ENCODE measurements at regions not wholly inside any gene's neighbourhood (a gene's known extent, or its start where the extent isn't known, plus 50 kb on each side); places are given as distances from the start of the nearest gene placed in this dataset.
"Not testable (repeated sequence)": the region's sequence is repeated elsewhere in the genome, so short reads cannot be mapped to it uniquely, and the experiment has no call there.

DNA sequence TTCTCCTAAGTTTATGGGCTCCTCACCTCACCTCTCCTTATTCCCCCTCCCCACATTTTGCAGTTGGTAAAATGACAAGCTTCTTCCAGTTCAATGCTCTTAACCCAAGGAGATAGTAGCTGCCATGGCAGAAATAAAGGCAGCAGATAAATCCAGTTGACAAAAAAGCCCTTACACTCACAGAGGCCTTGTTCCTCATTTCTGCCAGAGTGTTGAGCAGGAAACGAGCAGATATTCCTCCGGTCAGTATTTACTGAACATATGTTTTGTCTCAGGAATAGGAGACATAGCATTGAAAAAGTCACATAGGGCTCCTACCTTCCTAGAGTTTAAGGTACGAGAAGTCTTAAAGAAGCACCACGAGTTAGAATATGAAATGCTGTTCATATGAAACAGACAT, 493.7 kb upstream of the TNP1 start:
- Histone ChIP-seq H3K36me3 (ENCODE audit: control insufficient read depth in 3 of 3, insufficient read depth in 3 of 3, low read length in 3 of 3) (no peaks in the 10 kb centered on the region), H3K9ac (ENCODE audit: low read depth in 1 of 3, low read length in 3 of 3) (no peak overlapping the region), H3K27ac (ENCODE audit: low read depth, low read length) (no peak overlapping the region), H3K9me3 (ENCODE audit: control insufficient read depth in 3 of 3, low read length in 3 of 3) (no peaks in the 10 kb centered on the region), H3K4me1 (ENCODE audit: control insufficient read depth in 3 of 3, insufficient read depth in 3 of 3, low read length in 3 of 3) (peaks cover 0 to 3% (median 3%) of the 10 kb centered on the region in 3 donors), H3K4me3 (ENCODE audit: low read length in 3 of 3) (no peak overlapping the region), H3K27me3 (ENCODE audit: control insufficient read depth in 3 of 3, insufficient read depth in 3 of 3, low read length in 3 of 3) (no peaks in the 10 kb centered on the region)

DNA sequence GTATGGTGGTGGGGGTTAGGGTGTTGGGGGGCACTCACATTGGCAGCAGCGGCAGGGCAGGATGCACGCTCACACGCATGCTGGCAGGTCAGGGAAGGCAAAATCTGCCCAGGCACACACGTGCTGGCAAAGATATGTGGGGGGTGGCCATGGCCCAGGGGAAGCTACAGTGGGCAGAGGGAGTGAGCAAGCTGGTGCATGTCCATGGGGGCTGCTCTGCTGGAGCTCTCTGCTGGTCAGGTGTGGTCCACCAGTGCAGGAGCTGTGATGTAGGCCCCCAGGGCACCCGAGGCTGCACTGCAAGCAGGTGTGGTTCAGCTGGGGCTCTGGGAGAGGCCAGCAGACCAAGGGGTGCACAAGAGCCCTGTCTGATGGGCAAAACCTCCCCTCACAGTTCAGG, 491.5 kb upstream of the TNP1 start:
- Histone ChIP-seq H3K9ac (ENCODE audit: low read depth in 1 of 3, low read length in 3 of 3) (no peak overlapping the region), H3K4me3 (ENCODE audit: low read length in 3 of 3) (no peak overlapping the region), H3K27me3 (ENCODE audit: control insufficient read depth in 3 of 3, insufficient read depth in 3 of 3, low read length in 3 of 3) (no peaks in the 10 kb centered on the region), H3K36me3 (ENCODE audit: control insufficient read depth in 3 of 3, insufficient read depth in 3 of 3, low read length in 3 of 3) (no peaks in the 10 kb centered on the region), H3K4me1 (ENCODE audit: control insufficient read depth in 3 of 3, insufficient read depth in 3 of 3, low read length in 3 of 3) (no peaks in the 10 kb centered on the region), H3K27ac (ENCODE audit: low read depth, low read length) (no peak overlapping the region), H3K9me3 (ENCODE audit: control insufficient read depth in 3 of 3, low read length in 3 of 3) (no peaks in the 10 kb centered on the region)

DNA sequence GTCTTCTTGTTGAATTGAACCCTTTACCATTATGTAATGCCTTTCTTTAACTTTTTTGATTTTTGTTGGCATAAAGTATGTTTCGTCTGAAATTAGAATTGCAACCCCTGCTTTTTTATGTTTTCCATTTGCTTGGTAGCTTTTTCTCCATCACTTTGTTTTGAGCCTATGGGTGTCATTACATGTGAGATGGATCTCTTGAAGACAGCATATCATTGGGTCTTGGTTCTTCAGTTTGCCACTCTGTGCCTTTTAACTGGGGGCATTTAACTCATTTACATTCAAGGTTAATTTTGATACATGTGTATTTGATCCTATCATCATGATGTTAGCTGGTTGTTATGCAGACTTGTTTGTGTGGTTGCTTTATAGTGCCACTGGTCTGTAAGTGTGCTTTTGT, 489.4 kb upstream of the TNP1 start:
- H3K27me3 ChIP-seq (ENCODE audit: control insufficient read depth in 3 of 3, insufficient read depth in 3 of 3, low read length in 3 of 3), result no peaks in the 10 kb centered on the region
- no peaks in the 10 kb centered on the region for H3K9me3 ChIP-seq (ENCODE audit: control insufficient read depth in 3 of 3, low read length in 3 of 3)
- H3K4me1 ChIP-seq (ENCODE audit: control insufficient read depth in 3 of 3, insufficient read depth in 3 of 3, low read length in 3 of 3), result no peaks in the 10 kb centered on the region
- H3K9ac ChIP-seq (ENCODE audit: low read depth in 1 of 3, low read length in 3 of 3), result no peak overlapping the region
- no peaks in the 10 kb centered on the region for H3K36me3 ChIP-seq (ENCODE audit: control insufficient read depth in 3 of 3, insufficient read depth in 3 of 3, low read length in 3 of 3)
- no peak overlapping the region for H3K4me3 ChIP-seq (ENCODE audit: low read length in 3 of 3)
- H3K27ac ChIP-seq (ENCODE audit: low read depth, low read length), result no peak overlapping the region

DNA sequence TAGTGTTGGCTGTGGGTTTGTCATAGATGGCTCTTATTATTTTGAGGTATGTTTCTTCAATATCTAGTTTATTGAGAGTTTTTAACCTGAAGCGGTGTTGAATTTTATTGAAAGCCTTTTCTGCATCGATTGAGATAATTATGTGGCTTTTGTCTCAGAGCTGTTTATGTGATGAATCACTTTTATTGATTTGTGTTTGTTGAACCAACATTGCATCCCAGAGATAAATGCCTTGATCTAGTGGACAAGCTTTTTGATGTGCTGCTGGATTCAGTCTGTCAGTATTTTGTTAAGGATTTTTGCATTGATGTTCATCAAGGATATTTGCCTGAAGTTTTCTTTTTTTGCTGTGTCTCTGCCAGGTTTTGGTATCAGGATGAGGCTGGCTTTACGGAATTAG, 487.8 kb upstream of the TNP1 start:
- H3K9me3 ChIP-seq (ENCODE audit: control insufficient read depth in 3 of 3, low read length in 3 of 3); H3K36me3 ChIP-seq (ENCODE audit: control insufficient read depth in 3 of 3, insufficient read depth in 3 of 3, low read length in 3 of 3); H3K27ac ChIP-seq (ENCODE audit: low read depth, low read length); H3K27me3 ChIP-seq (ENCODE audit: control insufficient read depth in 3 of 3, insufficient read depth in 3 of 3, low read length in 3 of 3); H3K4me3 ChIP-seq (ENCODE audit: low read length in 3 of 3); H3K4me1 ChIP-seq (ENCODE audit: control insufficient read depth in 3 of 3, insufficient read depth in 3 of 3, low read length in 3 of 3); H3K9ac ChIP-seq (ENCODE audit: low read depth in 1 of 3, low read length in 3 of 3): not testable (repeated sequence)

DNA sequence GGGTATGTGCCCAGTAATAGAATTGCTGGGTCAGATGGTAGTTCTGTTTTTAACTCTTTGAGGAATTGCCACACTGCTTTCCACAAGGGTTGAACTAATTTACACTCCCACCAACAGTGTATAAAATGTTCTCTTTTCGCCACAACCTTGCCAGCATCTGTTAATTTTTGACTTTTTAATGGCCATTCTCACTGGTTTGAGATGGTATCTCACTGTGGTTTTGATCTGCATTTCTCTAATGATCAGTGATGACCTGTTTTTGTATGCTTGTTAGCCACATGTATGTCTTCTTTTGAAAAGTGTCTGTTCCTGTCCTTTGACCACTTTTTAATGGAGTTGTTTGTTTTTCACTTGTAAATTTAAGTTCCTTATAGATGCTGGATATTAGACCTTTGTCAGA, 486.2 kb upstream of the TNP1 start:
- H3K27ac ChIP-seq (ENCODE audit: low read depth, low read length); H3K4me3 ChIP-seq (ENCODE audit: low read length in 3 of 3); H3K9me3 ChIP-seq (ENCODE audit: control insufficient read depth in 3 of 3, low read length in 3 of 3); H3K27me3 ChIP-seq (ENCODE audit: control insufficient read depth in 3 of 3, insufficient read depth in 3 of 3, low read length in 3 of 3); H3K4me1 ChIP-seq (ENCODE audit: control insufficient read depth in 3 of 3, insufficient read depth in 3 of 3, low read length in 3 of 3); H3K36me3 ChIP-seq (ENCODE audit: control insufficient read depth in 3 of 3, insufficient read depth in 3 of 3, low read length in 3 of 3); H3K9ac ChIP-seq (ENCODE audit: low read depth in 1 of 3, low read length in 3 of 3): not testable (repeated sequence)

DNA sequence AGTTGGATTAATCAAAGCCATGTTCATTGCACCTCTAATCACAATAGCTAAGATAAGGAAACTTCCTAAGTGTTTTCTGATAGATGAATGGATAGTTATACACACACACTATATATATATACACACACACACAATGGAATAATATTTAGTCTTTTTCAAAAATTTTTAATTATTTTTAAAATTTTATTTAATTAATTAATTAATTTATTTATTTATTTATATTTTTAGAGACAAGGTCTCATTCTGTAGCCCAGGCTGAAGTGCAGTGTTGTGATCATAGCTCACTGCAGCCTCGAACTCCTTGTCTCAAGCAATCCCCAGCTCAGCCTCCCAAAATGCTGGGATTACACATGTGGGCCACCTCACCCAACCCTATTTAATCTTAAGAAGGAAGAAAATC, 481.0 kb upstream of the TNP1 start:
- Histone ChIP-seq H3K4me1 (ENCODE audit: control insufficient read depth in 3 of 3, insufficient read depth in 3 of 3, low read length in 3 of 3) (peaks cover 0 to 5% (median 4%) of the 10 kb centered on the region in 3 donors), H3K9me3 (ENCODE audit: control insufficient read depth in 3 of 3, low read length in 3 of 3) (no peaks in the 10 kb centered on the region), H3K27ac (ENCODE audit: low read depth, low read length) (no peak overlapping the region), H3K27me3 (ENCODE audit: control insufficient read depth in 3 of 3, insufficient read depth in 3 of 3, low read length in 3 of 3) (no peaks in the 10 kb centered on the region), H3K4me3 (ENCODE audit: low read length in 3 of 3) (no peak overlapping the region), H3K36me3 (ENCODE audit: control insufficient read depth in 3 of 3, insufficient read depth in 3 of 3, low read length in 3 of 3) (no peaks in the 10 kb centered on the region), H3K9ac (ENCODE audit: low read depth in 1 of 3, low read length in 3 of 3) (no peak overlapping the region)

DNA sequence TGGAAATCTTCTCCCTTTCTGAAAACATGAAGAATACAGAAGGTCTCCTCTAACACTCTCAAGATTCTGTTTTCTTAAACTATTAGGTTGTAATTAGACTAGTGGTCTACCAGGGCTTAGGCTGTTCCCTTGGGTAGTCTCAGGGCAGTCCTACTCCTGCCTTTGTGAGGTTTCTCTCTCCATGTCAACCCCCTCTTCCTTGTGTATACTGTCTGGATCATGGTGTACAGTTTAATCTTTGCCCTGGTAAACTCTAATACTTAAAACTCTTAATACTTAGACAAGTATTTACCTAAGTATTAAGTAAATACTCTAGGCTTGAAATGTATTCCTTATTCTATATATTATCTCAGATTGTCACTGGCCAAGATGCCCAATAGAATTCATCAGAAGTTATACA, 480.3 kb upstream of the TNP1 start:
- H3K27ac ChIP-seq (ENCODE audit: low read depth, low read length), result no peak overlapping the region

DNA sequence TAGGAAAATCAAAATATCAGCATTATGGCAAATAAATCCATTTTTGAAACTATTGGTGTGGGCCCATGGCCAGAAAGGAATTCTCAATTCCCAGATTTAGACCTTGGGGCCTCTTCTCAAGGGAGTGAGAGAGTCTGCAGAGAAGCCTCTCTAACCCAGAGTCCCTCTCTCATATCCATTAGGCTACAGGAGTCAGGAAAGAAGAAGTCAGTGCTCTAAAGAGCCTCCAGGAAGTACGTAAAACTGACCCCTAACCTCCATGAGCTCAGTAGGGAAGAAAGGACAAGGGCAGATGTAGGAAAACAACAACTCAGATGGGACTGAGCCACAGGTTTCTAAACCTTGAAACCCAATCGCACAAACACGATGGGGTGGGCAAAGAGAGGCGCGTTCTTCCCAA, 479.9 kb upstream of the TNP1 start:
- Histone ChIP-seq H3K27me3 (ENCODE audit: control insufficient read depth in 3 of 3, insufficient read depth in 3 of 3, low read length in 3 of 3) (no peaks in the 10 kb centered on the region), H3K4me1 (ENCODE audit: control insufficient read depth in 3 of 3, insufficient read depth in 3 of 3, low read length in 3 of 3) (peaks cover 0 to 5% (median 4%) of the 10 kb centered on the region in 3 donors), H3K9me3 (ENCODE audit: control insufficient read depth in 3 of 3, low read length in 3 of 3) (no peaks in the 10 kb centered on the region), H3K36me3 (ENCODE audit: control insufficient read depth in 3 of 3, insufficient read depth in 3 of 3, low read length in 3 of 3) (no peaks in the 10 kb centered on the region), H3K4me3 (ENCODE audit: low read length in 3 of 3) (no peak overlapping the region), H3K9ac (ENCODE audit: low read depth in 1 of 3, low read length in 3 of 3) (no peak overlapping the region), H3K27ac (ENCODE audit: low read depth, low read length) (no peak overlapping the region)

More for the DNA sequence above, 480.3 kb upstream of the TNP1 start:
- peaks cover 0 to 5% (median 4%) of the 10 kb centered on the region in 3 donors for H3K4me1 ChIP-seq (ENCODE audit: control insufficient read depth in 3 of 3, insufficient read depth in 3 of 3, low read length in 3 of 3)
- H3K27me3 ChIP-seq (ENCODE audit: control insufficient read depth in 3 of 3, insufficient read depth in 3 of 3, low read length in 3 of 3), result no peaks in the 10 kb centered on the region
- no peak overlapping the region for H3K9ac ChIP-seq (ENCODE audit: low read depth in 1 of 3, low read length in 3 of 3)
- no peaks in the 10 kb centered on the region for H3K36me3 ChIP-seq (ENCODE audit: control insufficient read depth in 3 of 3, insufficient read depth in 3 of 3, low read length in 3 of 3)
- H3K9me3 ChIP-seq (ENCODE audit: control insufficient read depth in 3 of 3, low read length in 3 of 3), result no peaks in the 10 kb centered on the region
- no peak overlapping the region for H3K4me3 ChIP-seq (ENCODE audit: low read length in 3 of 3)

DNA sequence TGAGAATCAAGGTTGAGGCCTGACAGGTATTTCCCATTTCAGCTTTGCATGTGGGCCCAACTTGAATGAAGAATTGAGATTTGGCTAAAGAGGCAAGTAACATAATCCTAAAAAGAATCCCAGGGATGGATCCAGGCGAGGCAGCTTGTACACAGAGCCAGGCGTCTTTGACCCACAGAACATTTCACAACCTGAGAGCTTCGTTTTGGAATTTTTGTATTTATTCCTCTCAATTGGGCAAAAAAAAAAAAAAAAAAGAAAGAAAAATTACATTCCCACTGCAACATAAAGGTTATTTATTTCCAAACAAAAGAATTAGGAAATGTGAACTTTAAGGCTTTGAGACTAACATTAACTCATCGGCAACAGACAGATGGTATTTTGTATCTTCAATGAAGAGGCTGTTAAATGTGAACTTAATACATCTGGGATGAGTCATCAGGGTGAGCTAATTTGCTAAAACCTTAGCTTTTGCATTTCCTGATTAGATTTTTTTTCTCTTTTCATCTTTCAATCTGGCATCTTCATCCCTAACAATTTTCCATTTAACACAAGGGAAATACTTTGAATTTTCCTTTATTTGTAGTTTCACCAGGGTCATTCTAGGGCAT, 478.5 kb upstream of the TNP1 start:
- no peak overlapping the region for H3K27ac ChIP-seq (ENCODE audit: low read depth, low read length)
- H3K9ac ChIP-seq (ENCODE audit: low read depth in 1 of 3, low read length in 3 of 3), result no peak overlapping the region
- H3K27me3 ChIP-seq (ENCODE audit: control insufficient read depth in 3 of 3, insufficient read depth in 3 of 3, low read length in 3 of 3), result no peaks in the 10 kb centered on the region
- no peaks in the 10 kb centered on the region for H3K9me3 ChIP-seq (ENCODE audit: control insufficient read depth in 3 of 3, low read length in 3 of 3)
- H3K4me1 ChIP-seq (ENCODE audit: control insufficient read depth in 3 of 3, insufficient read depth in 3 of 3, low read length in 3 of 3), result peaks cover 0 to 5% (median 4%) of the 10 kb centered on the region in 3 donors
- H3K4me3 ChIP-seq (ENCODE audit: low read length in 3 of 3), result no peak overlapping the region
- no peaks in the 10 kb centered on the region for H3K36me3 ChIP-seq (ENCODE audit: control insufficient read depth in 3 of 3, insufficient read depth in 3 of 3, low read length in 3 of 3)

DNA sequence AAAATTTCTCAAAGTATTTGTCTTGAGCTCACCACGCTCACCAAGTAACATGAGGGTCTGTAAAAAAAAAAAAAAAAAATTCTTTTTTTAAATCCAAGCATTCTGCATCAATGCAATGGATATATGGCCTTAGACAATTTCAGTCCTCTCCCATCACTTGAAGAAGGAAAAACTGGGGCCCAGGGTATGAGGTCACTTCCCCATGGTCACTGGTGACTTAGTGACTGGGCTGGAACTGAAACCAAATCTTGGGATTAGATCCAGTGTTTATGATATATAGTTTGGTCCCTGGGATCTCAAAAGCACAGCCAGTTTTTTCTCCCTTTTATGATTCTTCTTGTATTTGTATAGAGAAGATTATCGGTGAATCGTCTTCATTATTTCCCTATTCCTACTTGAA, 477.9 kb upstream of the TNP1 start:
- H3K9ac ChIP-seq (ENCODE audit: low read depth in 1 of 3, low read length in 3 of 3), result no peak overlapping the region
- H3K4me3 ChIP-seq (ENCODE audit: low read length in 3 of 3), result no peak overlapping the region
- no peaks in the 10 kb centered on the region for H3K27me3 ChIP-seq (ENCODE audit: control insufficient read depth in 3 of 3, insufficient read depth in 3 of 3, low read length in 3 of 3)
- no peaks in the 10 kb centered on the region for H3K9me3 ChIP-seq (ENCODE audit: control insufficient read depth in 3 of 3, low read length in 3 of 3)
- no peak overlapping the region for H3K27ac ChIP-seq (ENCODE audit: low read depth, low read length)
- H3K4me1 ChIP-seq (ENCODE audit: control insufficient read depth in 3 of 3, insufficient read depth in 3 of 3, low read length in 3 of 3), result peaks cover 0 to 5% (median 4%) of the 10 kb centered on the region in 3 donors
- H3K36me3 ChIP-seq (ENCODE audit: control insufficient read depth in 3 of 3, insufficient read depth in 3 of 3, low read length in 3 of 3), result no peaks in the 10 kb centered on the region

DNA sequence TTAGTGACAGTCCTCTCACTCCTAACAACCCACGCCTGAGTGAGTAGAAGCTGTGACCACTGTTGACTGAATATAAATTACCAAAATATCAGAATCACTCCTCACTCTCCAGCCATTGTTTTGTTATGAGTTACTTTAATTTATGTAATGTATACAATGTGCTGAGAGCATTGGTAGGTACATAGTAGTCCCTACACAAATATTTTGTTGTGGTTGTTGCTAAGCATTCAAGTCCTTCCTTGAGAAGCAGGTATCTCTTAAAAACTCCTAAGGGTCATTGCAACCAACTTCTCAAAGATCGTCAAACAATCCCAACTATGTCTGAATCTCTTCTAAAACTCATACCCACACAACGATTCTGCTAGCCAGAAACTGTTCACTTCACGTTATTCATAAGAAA, 476.8 kb upstream of the TNP1 start:
- no peaks in the 10 kb centered on the region for H3K9me3 ChIP-seq (ENCODE audit: control insufficient read depth in 3 of 3, low read length in 3 of 3)
- no peak overlapping the region for H3K27ac ChIP-seq (ENCODE audit: low read depth, low read length)
- H3K36me3 ChIP-seq (ENCODE audit: control insufficient read depth in 3 of 3, insufficient read depth in 3 of 3, low read length in 3 of 3), result no peaks in the 10 kb centered on the region
- no peak overlapping the region for H3K9ac ChIP-seq (ENCODE audit: low read depth in 1 of 3, low read length in 3 of 3)
- H3K4me1 ChIP-seq (ENCODE audit: control insufficient read depth in 3 of 3, insufficient read depth in 3 of 3, low read length in 3 of 3), result peaks cover 4 to 8% (median 6%) of the 10 kb centered on the region in 3 donors
- H3K4me3 ChIP-seq (ENCODE audit: low read length in 3 of 3), result no peak overlapping the region
- no peaks in the 10 kb centered on the region for H3K27me3 ChIP-seq (ENCODE audit: control insufficient read depth in 3 of 3, insufficient read depth in 3 of 3, low read length in 3 of 3)
